ENCODE measurements at regions not wholly inside any gene's neighbourhood (a gene's known extent, or its start where the extent isn't known, plus 50 kb on each side); places are given as distances from the start of the nearest gene placed in this dataset.
"Not testable (repeated sequence)": the region's sequence is repeated elsewhere in the genome, so short reads cannot be mapped to it uniquely, and the experiment has no call there.

GRCh38 chr10:20614911-20615310 lies 282.2 kb downstream of the NEBL start:
- DNase-seq: no peak

GRCh38 chr10:20608503-20608902 lies 288.6 kb downstream of the NEBL start:
- no peak for DNase-seq

GRCh38 chr10:20606985-20607384 lies 290.1 kb downstream of the NEBL start:
- no peak for DNase-seq

- no peak for DNase-seq
These were observed 295.1 kb downstream of the NEBL start for GRCh38 chr10:20601941-20602461.

GRCh38 chr10:20598590-20598989 lies 298.5 kb downstream of the NEBL start:
- no peak for DNase-seq

GRCh38 chr10:20596911-20597310 lies 300.2 kb downstream of the NEBL start:
- DNase-seq: no peak

GRCh38 chr10:20596065-20596755 lies 300.9 kb downstream of the NEBL start:
- DNase-seq: no peak

- no peak for DNase-seq
These were observed 303.5 kb downstream of the NEBL start for GRCh38 chr10:20593649-20594048.

GRCh38 chr10:20582041-20582440 lies 315.1 kb downstream of the NEBL start:
- DNase-seq: no peak

GRCh38 chr10:20573924-20574323 lies 323.2 kb downstream of the NEBL start:
- no peak for DNase-seq

- DNase-seq: not testable (repeated sequence)
These were observed 341.1 kb downstream of the NEBL start for GRCh38 chr10:20555990-20556389.

GRCh38 chr10:20552382-20552781 lies 344.7 kb downstream of the NEBL start:
- DNase-seq: no peak

- DNase-seq: no peak
These were observed 345.4 kb downstream of the NEBL start for GRCh38 chr10:20551761-20552160.

GRCh38 chr10:20535897-20536881 lies 360.9 kb downstream of the NEBL start:
- peak; percentile 2 for DNase-seq

GRCh38 chr10:20531241-20531883 lies 365.7 kb downstream of the NEBL start:
- DNase-seq: not testable (repeated sequence)

GRCh38 chr10:20521186-20521585 lies 375.9 kb downstream of the NEBL start:
- no peak for DNase-seq

- no peak for DNase-seq
These were observed 381.5 kb downstream of the NEBL start for GRCh38 chr10:20515654-20516053.

- no peak for DNase-seq
These were observed 384.5 kb downstream of the NEBL start for GRCh38 chr10:20512631-20513030.

GRCh38 chr10:20508921-20509320 lies 388.2 kb downstream of the NEBL start:
- DNase-seq: no peak

- no peak for DNase-seq
These were observed 394.1 kb downstream of the NEBL start for GRCh38 chr10:20502903-20503585.

- no peak for DNase-seq
These were observed 402.6 kb downstream of the NEBL start for GRCh38 chr10:20494474-20494873.

- DNase-seq: no peak
These were observed 404.7 kb downstream of the NEBL start for GRCh38 chr10:20492447-20492846.

GRCh38 chr10:20489961-20490360 lies 407.1 kb downstream of the NEBL start:
- no peak for DNase-seq
